GM23338 (cell line): ENCODE measurements at regions not wholly inside any gene's neighbourhood (a gene's known extent, or its start where the extent isn't known, plus 50 kb on each side); places are given as distances from the start of the nearest gene placed in this dataset.

Source experiments
- ATAC-seq: fragments of 200-7000 bp; cut with Tn5 transposase; 3 replicates; pipeline ENCODE4 v1.9.1; 2020
- DNase-seq: peaks from one replicate; pipeline ENCODE4 v3.0.0-alpha.2; 2015; ENCODE audit warnings: low spot score
- H2AFZ ChIP-seq: fragments of 200-600 bp; sonication (generic); 2 replicates; pipeline ENCODE4 v1.8.0; 2016; ENCODE audit warnings: antibody characterized with exemption, mild to moderate bottlenecking, moderate library complexity
- H3F3A ChIP-seq: fragments of 200-600 bp; sonication (generic); replicated peaks from 2 replicates; pipeline ENCODE4 v1.8.0; 2017; ENCODE audit warnings: antibody characterized with exemption, mixed run types, low read depth
- H3K27ac ChIP-seq: fragments of 200-600 bp; sonication (generic); 2 replicates; pipeline ENCODE4 v1.6.1; 2016; ENCODE audit warnings: low read depth
- H3K27me3 ChIP-seq: fragments of 200-600 bp; sonication (generic); 2 replicates; pipeline ENCODE4 v1.8.0; 2016; ENCODE audit warnings: mild to moderate bottlenecking, mixed run types, moderate library complexity; ENCODE audit not compliant: insufficient read depth
- H3K36me3 ChIP-seq: fragments of 200-600 bp; sonication (generic); 2 replicates; pipeline ENCODE4 v1.8.0; 2016; ENCODE audit warnings: mild to moderate bottlenecking; ENCODE audit not compliant: insufficient read depth
- H3K4me1 ChIP-seq: fragments of 200-600 bp; sonication (generic); 2 replicates; pipeline ENCODE4 v1.8.0; 2016; ENCODE audit warnings: mild to moderate bottlenecking, moderate library complexity; ENCODE audit not compliant: insufficient read depth
- H3K4me2 ChIP-seq: fragments of 200-600 bp; sonication (generic); 2 replicates; pipeline ENCODE4 v1.7.1; 2017; ENCODE audit warnings: mixed run types
- H3K4me3 ChIP-seq: fragments of 200-600 bp; sonication (generic); 2 replicates; pipeline ENCODE4 v1.6.1; 2016; ENCODE audit warnings: mixed run types
- H3K79me2 ChIP-seq: fragments of 200-600 bp; sonication (generic); replicated peaks from 2 replicates; pipeline ENCODE4 v1.8.0; 2017; ENCODE audit warnings: mild to moderate bottlenecking; ENCODE audit not compliant: insufficient read depth
- H3K9me2 ChIP-seq: fragments of 200-600 bp; sonication (generic); 2 replicates; pipeline ENCODE4 v1.8.0; 2017; ENCODE audit not compliant: insufficient read depth
- H4K20me1 ChIP-seq: fragments of 200-600 bp; sonication (generic); replicated peaks from 2 replicates; pipeline ENCODE4 v1.8.0; 2017; ENCODE audit warnings: mild to moderate bottlenecking; ENCODE audit not compliant: insufficient read depth
- H3K27ac Mint-ChIP-seq: 2 replicates; pipeline ENCODE4 v1.8.0; 2020; ENCODE audit warnings: inconsistent platforms, mild to moderate bottlenecking, moderate library complexity, mixed read lengths
- H3K27me3 Mint-ChIP-seq: 3 replicates; pipeline ENCODE4 v1.8.0; 2022; ENCODE audit warnings: low read depth, mild to moderate bottlenecking, moderate library complexity, mixed read lengths, inconsistent platforms; ENCODE audit not compliant: insufficient read depth, poor library complexity
- H3K36me3 Mint-ChIP-seq: 3 replicates; pipeline ENCODE4 v1.8.0; 2021; ENCODE audit warnings: low read depth, mild to moderate bottlenecking, inconsistent platforms, moderate library complexity, mixed read lengths
- H3K4me1 Mint-ChIP-seq: 3 replicates; pipeline ENCODE4 v1.8.0; 2020; ENCODE audit warnings: mild to moderate bottlenecking, inconsistent platforms, mixed read lengths
- H3K4me3 Mint-ChIP-seq: 3 replicates; pipeline ENCODE4 v1.8.0; 2021; ENCODE audit warnings: moderate library complexity, mild to moderate bottlenecking, inconsistent platforms, mixed read lengths
- H3K9me3 Mint-ChIP-seq: 3 replicates; pipeline ENCODE4 v1.8.0; 2020; ENCODE audit warnings: moderate library complexity, mild to moderate bottlenecking, inconsistent platforms, mixed read lengths
- CTCF ChIP-seq, 2 experiments: fragments of 200-600 bp in 1 of 2; sonication (generic) in 1 of 2; conservative IDR thresholded peaks; 2 replicates each; pipeline versions ENCODE4 v1.5.1 to v1.6.1; 2016 to 2017; ENCODE audit warnings: antibody characterized with exemption in 2 of 2, low read depth in 2 of 2, mild to moderate bottlenecking in 2 of 2, moderate library complexity in 1 of 2
- ETS1 ChIP-seq: IDR thresholded peaks from 2 replicates; pipeline ENCODE4 v1.6.1; 2016; ENCODE audit warnings: antibody characterized with exemption
- EZH2 ChIP-seq: fragments of 200-600 bp; sonication (generic); IDR thresholded peaks from one replicate; pipeline ENCODE4 v1.8.0; 2017; ENCODE audit warnings: antibody characterized with exemption, mild to moderate bottlenecking, low read depth; ENCODE audit not compliant: unreplicated experiment
- POLR2AphosphoS5 ChIP-seq: IDR thresholded peaks from 2 replicates; pipeline ENCODE4 v1.6.1; 2016; ENCODE audit warnings: antibody characterized with exemption, low read depth
- STAT1 ChIP-seq: IDR thresholded peaks from one replicate; pipeline ENCODE4 v1.6.1; 2016; ENCODE audit warnings: antibody characterized with exemption; ENCODE audit not compliant: unreplicated experiment
- ZNF114 ChIP-seq: fragments of 250-450 bp; sonication (Bioruptor Pico); IDR thresholded peaks from 2 replicates; pipeline ENCODE4 v1.5.0; 2020; ENCODE audit warnings: mild to moderate bottlenecking, moderate library complexity
- ZNF331 ChIP-seq: fragments of 250-450 bp; sonication (Bioruptor Pico); IDR thresholded peaks from 2 replicates; pipeline ENCODE4 v1.5.0; 2020; ENCODE audit warnings: low read depth, mild to moderate bottlenecking, moderate library complexity
- ZNF462 ChIP-seq: fragments of 250-450 bp; sonication (Bioruptor Pico); IDR thresholded peaks from 2 replicates; pipeline ENCODE4 v1.5.0; 2020; ENCODE audit warnings: mild to moderate bottlenecking, moderate library complexity

GRCh38 chr6:163705923-163706322 is 291.4 kb downstream of the QKI start (continued):
- TF ChIP-seq ZNF462 (CRISPR knock-in tag) (no peak), STAT1 (no peak), EZH2 (no peak), CTCF (conservative IDR thresholded peaks at IDR 0.05; ENCODE audit: low read depth in 2 of 2) (no peak), ZNF114 (CRISPR knock-in tag) (no peak), ZNF331 (no peak)

GRCh38 chr6:163702736-163703135 is 288.2 kb downstream of the QKI start:
- DNase-seq (no peak), ATAC-seq (no peak)
- Histone ChIP-seq H3K4me3 (no peak overlapping the region), H3K36me3 (no peaks in the 10 kb centered on the region), H2AFZ (no peak overlapping the region), H3K27ac (no peak overlapping the region), H4K20me1 (no peaks in the 10 kb centered on the region), H3K79me2 (no peaks in the 10 kb centered on the region), H3K9me2 (peaks cover 14% of the 10 kb centered on the region), H3K27me3 (no peaks in the 10 kb centered on the region), H3K4me1 (no peaks in the 10 kb centered on the region), H3K4me2 (no peak overlapping the region), H3F3A (no peaks in the 10 kb centered on the region)
- Mint-ChIP-seq H3K4me1 (peaks cover 2% of the 10 kb centered on the region; the same call in 1 of the 3 replicates), H3K27ac (no peak overlapping the region), H3K9me3 (no peaks in the 10 kb centered on the region; the same call in 1 of the 3 replicates), H3K27me3 (peaks cover 4% of the 10 kb centered on the region), H3K36me3 (no peaks in the 10 kb centered on the region; the same call in 2 of the 3 replicates), H3K4me3 (no peak overlapping the region)
- no peak for TF ChIP-seq ZNF331
- no peak for TF ChIP-seq ETS1
- no peak for TF ChIP-seq POLR2AphosphoS5
- no peak for TF ChIP-seq EZH2
- TF ChIP-seq CTCF (conservative IDR thresholded peaks at IDR 0.05; ENCODE audit: low read depth in 2 of 2) = no peak
